ENCODE measurements at regions not wholly inside any gene's neighbourhood (a gene's known extent, or its start where the extent isn't known, plus 50 kb on each side); places are given as distances from the start of the nearest gene placed in this dataset.

GRCh38 chr2:59077981-59078531 lies 836.9 kb upstream of the FANCL start:
- H3K9me3 ChIP-seq (ENCODE audit: low read length) = no peaks in the 10 kb centered on the region
- no peaks in the 10 kb centered on the region for H3K36me3 ChIP-seq (ENCODE audit: insufficient read depth, low read length)
- H3K27me3 ChIP-seq (ENCODE audit: insufficient read depth, low read depth, low read length) = no peaks in the 10 kb centered on the region
- H3K79me2 ChIP-seq (replicated peaks; ENCODE audit: insufficient read depth, low read length) = no peaks in the 10 kb centered on the region
- H3K27ac ChIP-seq (ENCODE audit: low read length) = peak overlapping the region; percentile 54
- peak overlapping the region; percentile 18 for H3K9ac ChIP-seq (ENCODE audit: low read length)
- no peaks in the 10 kb centered on the region for H3F3A ChIP-seq (ENCODE audit: insufficient read depth, low read length, poor library complexity, severe bottlenecking)
- no peak overlapping the region for H3K4me2 ChIP-seq (ENCODE audit: low read length)
- no peak overlapping the region for H2AFZ ChIP-seq (ENCODE audit: low read depth, low read length)
- TF ChIP-seq, protein P1, sequence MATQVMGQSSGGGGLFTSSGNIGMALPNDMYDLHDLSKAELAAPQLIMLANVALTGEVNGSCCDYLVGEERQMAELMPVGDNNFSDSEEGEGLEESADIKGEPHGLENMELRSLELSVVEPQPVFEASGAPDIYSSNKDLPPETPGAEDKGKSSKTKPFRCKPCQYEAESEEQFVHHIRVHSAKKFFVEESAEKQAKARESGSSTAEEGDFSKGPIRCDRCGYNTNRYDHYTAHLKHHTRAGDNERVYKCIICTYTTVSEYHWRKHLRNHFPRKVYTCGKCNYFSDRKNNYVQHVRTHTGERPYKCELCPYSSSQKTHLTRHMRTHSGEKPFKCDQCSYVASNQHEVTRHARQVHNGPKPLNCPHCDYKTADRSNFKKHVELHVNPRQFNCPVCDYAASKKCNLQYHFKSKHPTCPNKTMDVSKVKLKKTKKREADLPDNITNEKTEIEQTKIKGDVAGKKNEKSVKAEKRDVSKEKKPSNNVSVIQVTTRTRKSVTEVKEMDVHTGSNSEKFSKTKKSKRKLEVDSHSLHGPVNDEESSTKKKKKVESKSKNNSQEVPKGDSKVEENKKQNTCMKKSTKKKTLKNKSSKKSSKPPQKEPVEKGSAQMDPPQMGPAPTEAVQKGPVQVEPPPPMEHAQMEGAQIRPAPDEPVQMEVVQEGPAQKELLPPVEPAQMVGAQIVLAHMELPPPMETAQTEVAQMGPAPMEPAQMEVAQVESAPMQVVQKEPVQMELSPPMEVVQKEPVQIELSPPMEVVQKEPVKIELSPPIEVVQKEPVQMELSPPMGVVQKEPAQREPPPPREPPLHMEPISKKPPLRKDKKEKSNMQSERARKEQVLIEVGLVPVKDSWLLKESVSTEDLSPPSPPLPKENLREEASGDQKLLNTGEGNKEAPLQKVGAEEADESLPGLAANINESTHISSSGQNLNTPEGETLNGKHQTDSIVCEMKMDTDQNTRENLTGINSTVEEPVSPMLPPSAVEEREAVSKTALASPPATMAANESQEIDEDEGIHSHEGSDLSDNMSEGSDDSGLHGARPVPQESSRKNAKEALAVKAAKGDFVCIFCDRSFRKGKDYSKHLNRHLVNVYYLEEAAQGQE (IDR thresholded peaks at IDR 0.05; ENCODE audit: borderline replicate concordance) = peak; percentile 59
- TF ChIP-seq EZH2 (IDR thresholded peaks at IDR 0.05; ENCODE audit: borderline replicate concordance, insufficient read depth, low read length, poor library complexity, severe bottlenecking) (no peak), EP300 (conservative IDR thresholded peaks at IDR 0.05; ENCODE audit: poor library complexity, severe bottlenecking) (peak; percentile 25), MXI1 (conservative IDR thresholded peaks at IDR 0.05; ENCODE audit: poor library complexity, severe bottlenecking) (no peak)
- peak overlapping the region; percentile 14 for H3K4me3 ChIP-seq (ENCODE audit: low read length)
- H3K9me2 ChIP-seq (ENCODE audit: insufficient read depth, low read length) = no peaks in the 10 kb centered on the region
- no peaks in the 10 kb centered on the region for H4K20me1 ChIP-seq (ENCODE audit: insufficient read depth)

- H3K9me3 ChIP-seq (ENCODE audit: low read length) = no peaks in the 10 kb centered on the region
- no peaks in the 10 kb centered on the region for H3K79me2 ChIP-seq (replicated peaks; ENCODE audit: insufficient read depth, low read length)
Observed at GRCh38 chr2:59077026-59077725, 836.1 kb upstream of the FANCL start.

GRCh38 chr2:59076079-59076619 lies 835.0 kb upstream of the FANCL start:
- Histone ChIP-seq H2AFZ (ENCODE audit: low read depth, low read length) (no peak overlapping the region), H3K79me2 (replicated peaks; ENCODE audit: insufficient read depth, low read length) (no peaks in the 10 kb centered on the region), H4K20me1 (ENCODE audit: insufficient read depth) (no peaks in the 10 kb centered on the region), H3K36me3 (ENCODE audit: insufficient read depth, low read length) (no peaks in the 10 kb centered on the region), H3K4me3 (ENCODE audit: low read length) (no peak overlapping the region), H3K4me2 (ENCODE audit: low read length) (no peak overlapping the region), H3K27me3 (ENCODE audit: insufficient read depth, low read depth, low read length) (no peaks in the 10 kb centered on the region), H3K9me2 (ENCODE audit: insufficient read depth, low read length) (no peaks in the 10 kb centered on the region), H3F3A (ENCODE audit: insufficient read depth, low read length, poor library complexity, severe bottlenecking) (no peaks in the 10 kb centered on the region), H3K9ac (ENCODE audit: low read length) (no peak overlapping the region), H3K9me3 (ENCODE audit: low read length) (no peaks in the 10 kb centered on the region), H3K27ac (ENCODE audit: low read length) (no peak overlapping the region)
- TF ChIP-seq MXI1 (conservative IDR thresholded peaks at IDR 0.05; ENCODE audit: poor library complexity, severe bottlenecking) = no peak
- TF ChIP-seq SMC3 (conservative IDR thresholded peaks at IDR 0.05; ENCODE audit: poor library complexity) = no peak
- TF ChIP-seq EZH2 (IDR thresholded peaks at IDR 0.05; ENCODE audit: borderline replicate concordance, insufficient read depth, low read length, poor library complexity, severe bottlenecking) = no peak
- no peak for TF ChIP-seq RAD21 (conservative IDR thresholded peaks at IDR 0.05)
- no peak for TF ChIP-seq TAF1 (IDR thresholded peaks at IDR 0.05; ENCODE audit: low read depth)
- TF ChIP-seq, protein P1 (IDR thresholded peaks at IDR 0.05; ENCODE audit: borderline replicate concordance) = no peak
- TF ChIP-seq, protein P2, sequence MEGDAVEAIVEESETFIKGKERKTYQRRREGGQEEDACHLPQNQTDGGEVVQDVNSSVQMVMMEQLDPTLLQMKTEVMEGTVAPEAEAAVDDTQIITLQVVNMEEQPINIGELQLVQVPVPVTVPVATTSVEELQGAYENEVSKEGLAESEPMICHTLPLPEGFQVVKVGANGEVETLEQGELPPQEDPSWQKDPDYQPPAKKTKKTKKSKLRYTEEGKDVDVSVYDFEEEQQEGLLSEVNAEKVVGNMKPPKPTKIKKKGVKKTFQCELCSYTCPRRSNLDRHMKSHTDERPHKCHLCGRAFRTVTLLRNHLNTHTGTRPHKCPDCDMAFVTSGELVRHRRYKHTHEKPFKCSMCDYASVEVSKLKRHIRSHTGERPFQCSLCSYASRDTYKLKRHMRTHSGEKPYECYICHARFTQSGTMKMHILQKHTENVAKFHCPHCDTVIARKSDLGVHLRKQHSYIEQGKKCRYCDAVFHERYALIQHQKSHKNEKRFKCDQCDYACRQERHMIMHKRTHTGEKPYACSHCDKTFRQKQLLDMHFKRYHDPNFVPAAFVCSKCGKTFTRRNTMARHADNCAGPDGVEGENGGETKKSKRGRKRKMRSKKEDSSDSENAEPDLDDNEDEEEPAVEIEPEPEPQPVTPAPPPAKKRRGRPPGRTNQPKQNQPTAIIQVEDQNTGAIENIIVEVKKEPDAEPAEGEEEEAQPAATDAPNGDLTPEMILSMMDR (IDR thresholded peaks at IDR 0.05; ENCODE audit: poor library complexity, severe bottlenecking) = no peak
- TF ChIP-seq EP300 (conservative IDR thresholded peaks at IDR 0.05; ENCODE audit: poor library complexity, severe bottlenecking) = no peak
- TF ChIP-seq POLR2AphosphoS5 (IDR thresholded peaks at IDR 0.05) = no peak

More at GRCh38 chr2:59077026-59077725, 836.1 kb upstream of the FANCL start:
- Histone ChIP-seq H2AFZ (ENCODE audit: low read depth, low read length) (no peak overlapping the region), H3K27me3 (ENCODE audit: insufficient read depth, low read depth, low read length) (no peaks in the 10 kb centered on the region), H3K27ac (ENCODE audit: low read length) (peak overlapping the region; percentile 54), H3K9ac (ENCODE audit: low read length) (no peak overlapping the region), H3K36me3 (ENCODE audit: insufficient read depth, low read length) (no peaks in the 10 kb centered on the region), H3K4me3 (ENCODE audit: low read length) (no peak overlapping the region), H3F3A (ENCODE audit: insufficient read depth, low read length, poor library complexity, severe bottlenecking) (no peaks in the 10 kb centered on the region), H3K9me2 (ENCODE audit: insufficient read depth, low read length) (no peaks in the 10 kb centered on the region), H3K4me2 (ENCODE audit: low read length) (no peak overlapping the region), H4K20me1 (ENCODE audit: insufficient read depth) (no peaks in the 10 kb centered on the region)
- TF ChIP-seq EZH2 (IDR thresholded peaks at IDR 0.05; ENCODE audit: borderline replicate concordance, insufficient read depth, low read length, poor library complexity, severe bottlenecking) = no peak
- no peak for TF ChIP-seq RAD21 (conservative IDR thresholded peaks at IDR 0.05)
- no peak for TF ChIP-seq EP300 (conservative IDR thresholded peaks at IDR 0.05; ENCODE audit: poor library complexity, severe bottlenecking)
